ENCODE measurements at regions not wholly inside any gene's neighbourhood (a gene's known extent, or its start where the extent isn't known, plus 50 kb on each side); places are given as distances from the start of the nearest gene placed in this dataset.

- no peak for TF ChIP-seq CTCF (IDR thresholded peaks at IDR 0.05; ENCODE audit: insufficient read depth, low read depth, low read length)
Observed at GRCh38 chr11:101306721-101307120, 177.1 kb upstream of the PGR start.

GRCh38 chr11:101305496-101305895, 175.9 kb upstream of the PGR start:
- no peak overlapping the region for H3K4me3 ChIP-seq (ENCODE audit: low read depth, low read length)
- no peak for DNase-seq (ENCODE audit: low read depth)
- TF ChIP-seq CTCF (IDR thresholded peaks at IDR 0.05; ENCODE audit: insufficient read depth, low read depth, low read length): no peak

More at GRCh38 chr11:101306721-101307120, 177.1 kb upstream of the PGR start:
- no peak overlapping the region for H3K4me3 ChIP-seq (ENCODE audit: low read depth, low read length)
- no peak for DNase-seq (ENCODE audit: low read depth)

GRCh38 chr11:101299210-101299609, 169.6 kb upstream of the PGR start:
- no peak for DNase-seq (ENCODE audit: low read depth)
- no peak for TF ChIP-seq CTCF (IDR thresholded peaks at IDR 0.05; ENCODE audit: insufficient read depth, low read depth, low read length)
- no peak overlapping the region for H3K4me3 ChIP-seq (ENCODE audit: low read depth, low read length)

GRCh38 chr11:101296896-101297295, 167.3 kb upstream of the PGR start:
- no peak for TF ChIP-seq CTCF (IDR thresholded peaks at IDR 0.05; ENCODE audit: insufficient read depth, low read depth, low read length)
- DNase-seq (ENCODE audit: low read depth): no peak
- no peak overlapping the region for H3K4me3 ChIP-seq (ENCODE audit: low read depth, low read length)

- TF ChIP-seq CTCF (IDR thresholded peaks at IDR 0.05; ENCODE audit: insufficient read depth, low read depth, low read length): no peak
- DNase-seq (ENCODE audit: low read depth): no peak
- H3K4me3 ChIP-seq (ENCODE audit: low read depth, low read length): no peak overlapping the region
Observed at GRCh38 chr11:101292661-101293240, 163.1 kb upstream of the PGR start.

- no peak overlapping the region for H3K4me3 ChIP-seq (ENCODE audit: low read depth, low read length)
- no peak for DNase-seq (ENCODE audit: low read depth)
- no peak for TF ChIP-seq CTCF (IDR thresholded peaks at IDR 0.05; ENCODE audit: insufficient read depth, low read depth, low read length)
Observed at GRCh38 chr11:101291279-101291678, 161.7 kb upstream of the PGR start.

- TF ChIP-seq CTCF (IDR thresholded peaks at IDR 0.05; ENCODE audit: insufficient read depth, low read depth, low read length): no peak
- H3K4me3 ChIP-seq (ENCODE audit: low read depth, low read length): no peak overlapping the region
- no peak for DNase-seq (ENCODE audit: low read depth)
Observed at GRCh38 chr11:101288392-101288791, 158.8 kb upstream of the PGR start.

All from fibroblast of villous mesenchyme (primary cell).